PC-9 (cell line): ENCODE measurements at regions not wholly inside any gene's neighbourhood (a gene's known extent, or its start where the extent isn't known, plus 50 kb on each side); places are given as distances from the start of the nearest gene placed in this dataset.

Experiments
- EZH2 ChIP-seq: fragments of 200-600 bp; sonication (generic); IDR thresholded peaks from 2 replicates; pipeline ENCODE4 v1.8.0; 2017; ENCODE audit warnings: antibody characterized with exemption, low read depth
- TF ChIP-seq, protein P1 (sequence below): fragments of 200-600 bp; sonication (generic); conservative IDR thresholded peaks from 2 replicates; pipeline ENCODE4 v1.6.1; 2017; ENCODE audit warnings: mixed run types, antibody characterized with exemption, mild to moderate bottlenecking, moderate library complexity

DNA sequence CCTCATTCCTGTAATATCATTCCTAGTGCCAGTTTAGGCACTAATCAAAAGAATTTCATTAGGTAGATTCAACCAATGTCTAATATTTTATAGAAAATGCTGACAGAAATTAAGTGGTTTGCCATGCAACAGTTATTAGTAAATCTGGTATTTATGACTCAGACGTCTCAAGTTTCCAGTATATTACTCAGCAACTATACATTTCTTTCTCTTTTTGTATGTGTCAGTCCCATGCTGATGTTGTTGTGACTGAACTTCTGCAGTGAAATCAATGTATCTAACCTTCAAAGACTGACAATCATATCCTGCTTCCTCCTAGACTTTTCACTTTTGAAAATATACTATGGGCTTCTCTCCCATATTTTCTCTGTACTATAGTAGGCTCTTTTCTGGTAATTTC lies 822.5 kb downstream of the NR2F1-AS1 start:
- TF ChIP-seq, protein P1, sequence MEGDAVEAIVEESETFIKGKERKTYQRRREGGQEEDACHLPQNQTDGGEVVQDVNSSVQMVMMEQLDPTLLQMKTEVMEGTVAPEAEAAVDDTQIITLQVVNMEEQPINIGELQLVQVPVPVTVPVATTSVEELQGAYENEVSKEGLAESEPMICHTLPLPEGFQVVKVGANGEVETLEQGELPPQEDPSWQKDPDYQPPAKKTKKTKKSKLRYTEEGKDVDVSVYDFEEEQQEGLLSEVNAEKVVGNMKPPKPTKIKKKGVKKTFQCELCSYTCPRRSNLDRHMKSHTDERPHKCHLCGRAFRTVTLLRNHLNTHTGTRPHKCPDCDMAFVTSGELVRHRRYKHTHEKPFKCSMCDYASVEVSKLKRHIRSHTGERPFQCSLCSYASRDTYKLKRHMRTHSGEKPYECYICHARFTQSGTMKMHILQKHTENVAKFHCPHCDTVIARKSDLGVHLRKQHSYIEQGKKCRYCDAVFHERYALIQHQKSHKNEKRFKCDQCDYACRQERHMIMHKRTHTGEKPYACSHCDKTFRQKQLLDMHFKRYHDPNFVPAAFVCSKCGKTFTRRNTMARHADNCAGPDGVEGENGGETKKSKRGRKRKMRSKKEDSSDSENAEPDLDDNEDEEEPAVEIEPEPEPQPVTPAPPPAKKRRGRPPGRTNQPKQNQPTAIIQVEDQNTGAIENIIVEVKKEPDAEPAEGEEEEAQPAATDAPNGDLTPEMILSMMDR, result no peak
- no peak for TF ChIP-seq EZH2
